Panc1 (cell line): ENCODE measurements at regions not wholly inside any gene's neighbourhood (a gene's known extent, or its start where the extent isn't known, plus 50 kb on each side); places are given as distances from the start of the nearest gene placed in this dataset.

Experiments
- ATAC-seq: fragments of 200-7000 bp; cut with Tn5 transposase; 2 replicates; pipeline ENCODE4 v1.9.1; 2020; ENCODE audit warnings: mild to moderate bottlenecking, moderate library complexity
- BruUV-seq: library from RNA; stranded (reverse); fragments of 400-500 nt; replicated peaks from 2 replicates; lab custom pipeline; 2021; lab: Mats Ljungman, UMichigan
- CTCF ChIA-PET: fragments of 300-600 bp; sonication (Branson Sonifier 250); formaldehyde crosslinking; loops from one replicate; lab custom pipeline; 2022; ENCODE audit warnings: antibody characterized with exemption; lab: Charles Lee
- POLR2A ChIA-PET: fragments of 300-600 bp; sonication (Branson Sonifier 250); formaldehyde crosslinking; loops from one replicate; lab custom pipeline; 2022; ENCODE audit warnings: antibody characterized with exemption; lab: Charles Lee
- DNase-seq: peaks from one replicate; pipeline ENCODE4 v3.0.0-alpha.2; 2010; ENCODE audit warnings: low read depth, low spot score
- H3K27ac ChIP-seq: 2 replicates; pipeline ENCODE4 v1.5.1; 2011; ENCODE audit warnings: mild to moderate bottlenecking, low read length, inconsistent platforms
- H3K27me3 ChIP-seq: fragments of 200-500 bp; sonication (Bioruptor generic); 2 replicates; pipeline ENCODE4 v1.6.0; 2014; ENCODE audit warnings: low read length, inconsistent platforms; ENCODE audit not compliant: control insufficient read depth, insufficient read depth
- H3K36me3 ChIP-seq: fragments of 200-500 bp; sonication (Bioruptor generic); 2 replicates; pipeline ENCODE4 v1.5.1; 2014; ENCODE audit warnings: inconsistent platforms, mild to moderate bottlenecking, low read length, moderate library complexity; ENCODE audit not compliant: control insufficient read depth, insufficient read depth
- H3K4me1 ChIP-seq: 2 replicates; pipeline ENCODE4 v1.5.1; 2011; ENCODE audit warnings: inconsistent platforms, mild to moderate bottlenecking, low read length, moderate library complexity; ENCODE audit not compliant: control insufficient read depth, insufficient read depth
- H3K4me3 ChIP-seq, 2 experiments: 2 replicates each; pipeline ENCODE4 v1.5.1; 2011 to 2012; ENCODE audit warnings: low read depth in 2 of 2, low read length in 2 of 2, mild to moderate bottlenecking in 2 of 2, inconsistent platforms in 1 of 2, moderate library complexity in 1 of 2
- H3K9me3 ChIP-seq: fragments of 200-500 bp; sonication (Bioruptor generic); 2 replicates; pipeline ENCODE4 v1.5.1; 2014; ENCODE audit warnings: low read depth, mild to moderate bottlenecking, inconsistent platforms, low read length, moderate library complexity; ENCODE audit not compliant: control insufficient read depth, insufficient read depth
- POLR2AphosphoS5 ChIP-seq: IDR thresholded peaks from 2 replicates; pipeline ENCODE4 v1.6.1; 2012; ENCODE audit warnings: mild to moderate bottlenecking, low read depth, low read length, moderate library complexity
- REST ChIP-seq, 2 experiments: IDR thresholded peaks; 2 replicates each; pipeline ENCODE4 v1.6.1; 2011 to 2012; ENCODE audit warnings: low read depth in 2 of 2, control low read depth in 1 of 2, low read length in 1 of 2, mild to moderate bottlenecking in 1 of 2, moderate library complexity in 1 of 2; ENCODE audit not compliant: insufficient read depth in 1 of 2
- SIN3A ChIP-seq: IDR thresholded peaks from 2 replicates; pipeline ENCODE4 v1.6.1; 2012; ENCODE audit warnings: low read depth, mild to moderate bottlenecking, low read length, moderate library complexity, borderline replicate concordance; ENCODE audit not compliant: insufficient read depth
- TCF7L2 ChIP-seq: IDR thresholded peaks from 2 replicates; pipeline ENCODE4 v1.6.1; 2011; ENCODE audit warnings: mild to moderate bottlenecking, low read depth, low read length, inconsistent platforms
- in situ Hi-C: cut with HindIII; loops from 2 replicates; pipeline ENCODE4 v1.10.0; 2016; ENCODE audit warnings: low sequenced_read_pairs, low pct_unique_long_range_greater_than_20kb
- intact Hi-C: fragments of 100-400 bp; cut with micrococcal nuclease; formaldehyde crosslinking; loops from one replicate; pipeline ENCODE4 v1.10.0; 2022; ENCODE audit not compliant: unreplicated experiment
- TF ChIP-seq, protein P1 (sequence below): fragments of 450-650 bp; IDR thresholded peaks from 2 replicates; pipeline ENCODE4 v1.5.1; 2017; ENCODE audit warnings: mild to moderate bottlenecking

GRCh38 chr1:29711582-29712283 lies 475.4 kb downstream of the PTPRU start:
- no TSS peak for BruUV-seq
- DNase-seq = no peak
- no peak for ATAC-seq
- Histone ChIP-seq H3K9me3 (peaks cover 4% of the 10 kb centered on the region; the same call in 1 of the 2 replicates), H3K27me3 (no peaks in the 10 kb centered on the region), H3K4me3 (no peak overlapping the region), H3K4me1 (peaks cover 22% of the 10 kb centered on the region), H3K36me3 (no peaks in the 10 kb centered on the region), H3K27ac (no peak overlapping the region)
- TF ChIP-seq TCF7L2 = no peak
- TF ChIP-seq REST (IDR thresholded peaks at IDR 0.05; ENCODE audit: insufficient read depth in 1 of 2, low read depth in 2 of 2, low read length in 1 of 2) = no peak
- TF ChIP-seq, protein P1, sequence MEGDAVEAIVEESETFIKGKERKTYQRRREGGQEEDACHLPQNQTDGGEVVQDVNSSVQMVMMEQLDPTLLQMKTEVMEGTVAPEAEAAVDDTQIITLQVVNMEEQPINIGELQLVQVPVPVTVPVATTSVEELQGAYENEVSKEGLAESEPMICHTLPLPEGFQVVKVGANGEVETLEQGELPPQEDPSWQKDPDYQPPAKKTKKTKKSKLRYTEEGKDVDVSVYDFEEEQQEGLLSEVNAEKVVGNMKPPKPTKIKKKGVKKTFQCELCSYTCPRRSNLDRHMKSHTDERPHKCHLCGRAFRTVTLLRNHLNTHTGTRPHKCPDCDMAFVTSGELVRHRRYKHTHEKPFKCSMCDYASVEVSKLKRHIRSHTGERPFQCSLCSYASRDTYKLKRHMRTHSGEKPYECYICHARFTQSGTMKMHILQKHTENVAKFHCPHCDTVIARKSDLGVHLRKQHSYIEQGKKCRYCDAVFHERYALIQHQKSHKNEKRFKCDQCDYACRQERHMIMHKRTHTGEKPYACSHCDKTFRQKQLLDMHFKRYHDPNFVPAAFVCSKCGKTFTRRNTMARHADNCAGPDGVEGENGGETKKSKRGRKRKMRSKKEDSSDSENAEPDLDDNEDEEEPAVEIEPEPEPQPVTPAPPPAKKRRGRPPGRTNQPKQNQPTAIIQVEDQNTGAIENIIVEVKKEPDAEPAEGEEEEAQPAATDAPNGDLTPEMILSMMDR = no peak
- no peak for TF ChIP-seq SIN3A
- TF ChIP-seq POLR2AphosphoS5 = no peak
- in situ Hi-C loops (no loop called here), intact Hi-C loops (no loop called here)
- ChIA-PET CTCF (no interaction called here), POLR2A (no interaction called here)

DNA sequence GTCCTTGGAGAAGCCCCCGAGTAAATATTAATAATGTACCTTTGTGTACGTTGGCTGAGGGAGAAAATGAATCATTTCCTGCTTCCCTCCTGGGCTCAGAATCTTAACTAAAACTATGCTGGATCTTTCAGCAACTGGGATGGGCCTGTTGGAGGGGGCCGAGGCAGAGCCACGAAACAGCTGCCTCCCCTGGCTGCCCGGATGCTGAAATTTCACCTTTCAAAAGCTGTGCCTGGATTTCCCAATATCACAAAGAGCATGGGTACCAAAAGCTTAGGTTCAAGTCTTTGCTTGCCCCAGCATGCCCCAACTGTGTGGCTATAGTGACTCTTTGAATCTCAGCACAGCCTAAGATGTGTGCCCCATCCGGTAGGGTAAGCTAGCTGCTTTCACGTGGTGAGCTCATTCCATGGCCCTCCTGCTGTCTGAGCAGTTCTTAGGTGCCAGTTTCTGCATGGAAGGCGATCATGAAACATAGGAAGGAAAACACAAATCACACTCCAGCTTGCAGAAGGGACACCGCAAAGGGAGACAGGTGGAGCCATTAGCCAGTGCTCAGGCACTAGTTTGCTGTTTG lies 473.5 kb downstream of the PTPRU start:
- CTCF ChIA-PET = no interaction called here
- H3K9me3 ChIP-seq = no peaks in the 10 kb centered on the region
- H3K27ac ChIP-seq = peak overlapping the region; percentile 77
- H3K27me3 ChIP-seq = no peaks in the 10 kb centered on the region
- intact Hi-C loops (loop anchor here (10.0 kb wide), 1 partner anchor 475 kb away; the partner anchor contains the start of genes MECR and PTPRU), in situ Hi-C loops (no loop called here)
- no peak for TF ChIP-seq SIN3A
- TF ChIP-seq, protein P1 = no peak
- no peak for TF ChIP-seq POLR2AphosphoS5
- no peak for TF ChIP-seq TCF7L2
- TF ChIP-seq REST (IDR thresholded peaks at IDR 0.05; ENCODE audit: insufficient read depth in 1 of 2, low read depth in 2 of 2, low read length in 1 of 2) = no peak
- no peak overlapping the region; a peak in 1 of 4 replicates for H3K4me3 ChIP-seq
- H3K36me3 ChIP-seq = no peaks in the 10 kb centered on the region
- no TSS peak for BruUV-seq
- H3K4me1 ChIP-seq = peaks cover 22% of the 10 kb centered on the region
- peak; percentile 69 for DNase-seq
- peak; percentile 73 for ATAC-seq
- POLR2A ChIA-PET = no interaction called here
